ENCODE measurements at regions not wholly inside any gene's neighbourhood (a gene's known extent, or its start where the extent isn't known, plus 50 kb on each side); places are given as distances from the start of the nearest gene placed in this dataset.
"Not testable (repeated sequence)": the region's sequence is repeated elsewhere in the genome, so short reads cannot be mapped to it uniquely, and the experiment has no call there.

DNA sequence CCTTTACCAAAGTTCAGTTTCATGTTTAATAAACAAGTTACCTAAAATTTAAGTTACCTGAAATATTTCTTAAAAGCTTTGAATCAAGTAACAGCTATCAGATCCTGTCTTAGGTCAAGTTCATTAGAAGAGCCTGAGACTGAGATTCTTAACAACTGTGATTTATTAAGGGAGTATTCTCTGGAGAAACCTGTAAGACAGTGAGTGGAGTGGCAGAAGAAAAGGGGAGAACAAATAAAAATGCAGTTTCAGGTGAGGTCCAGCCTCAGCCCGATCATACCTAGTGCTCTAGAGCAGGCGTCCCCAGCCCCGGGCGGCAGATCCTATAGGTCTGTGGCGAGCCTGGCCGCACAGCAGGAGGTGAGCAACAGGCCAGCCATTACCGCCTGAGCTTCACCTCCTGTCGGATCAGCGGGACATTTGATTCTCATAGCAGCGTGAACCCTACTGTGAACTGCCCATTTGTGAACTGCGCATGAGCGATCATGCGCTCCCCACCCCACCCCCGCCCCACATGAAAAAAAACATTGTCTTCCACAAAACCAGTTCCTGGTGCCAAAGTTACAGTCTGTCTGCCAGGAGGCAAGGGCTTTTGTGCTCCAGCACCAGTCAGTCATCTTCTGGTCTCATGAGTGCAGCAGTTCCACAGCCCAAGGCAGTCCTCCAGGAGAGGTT lies 59.2 kb upstream of the ADGRB3 start:
- no peak for FAIRE-seq

DNA sequence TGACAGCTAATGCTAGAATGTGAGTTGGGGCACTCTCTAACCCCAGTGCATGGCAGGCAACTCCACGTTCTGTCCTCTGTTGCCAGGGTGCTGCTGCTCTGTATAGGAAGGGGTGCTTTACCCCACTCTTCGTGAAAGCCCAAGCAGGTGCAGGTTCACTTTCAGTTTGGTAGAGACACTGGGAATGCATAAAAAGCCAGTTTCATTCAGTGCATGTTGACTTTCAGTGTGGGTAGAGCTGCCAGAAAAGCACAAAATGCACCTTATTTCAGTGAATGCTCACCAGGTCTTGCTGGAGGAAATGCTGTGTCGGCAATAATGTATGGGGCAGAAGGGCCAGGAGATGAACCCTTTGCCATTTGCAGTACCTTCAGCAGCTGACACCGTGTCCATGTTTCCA lies 62.1 kb upstream of the ADGRB3 start:
- FAIRE-seq, result no peak

DNA sequence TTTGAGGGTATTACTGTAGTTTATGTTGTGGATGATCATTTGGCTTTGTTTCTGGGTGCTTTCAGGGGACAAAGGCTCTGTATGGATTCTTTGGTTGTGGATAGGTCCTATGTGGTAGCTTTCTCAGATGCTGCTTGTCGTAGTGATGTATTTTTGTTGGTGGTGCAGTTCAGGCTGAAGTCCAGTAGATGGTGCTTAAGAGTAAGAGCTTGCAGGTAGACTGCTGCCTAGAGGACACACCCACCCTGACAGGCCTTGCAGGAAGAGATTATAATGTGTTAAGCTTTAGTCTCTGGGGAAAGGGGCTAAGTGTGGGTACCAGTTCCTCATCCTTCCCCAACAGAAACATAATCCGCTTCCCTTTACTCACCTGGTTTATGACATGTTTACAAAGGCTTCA lies 62.6 kb upstream of the ADGRB3 start:
- no peak for FAIRE-seq

DNA sequence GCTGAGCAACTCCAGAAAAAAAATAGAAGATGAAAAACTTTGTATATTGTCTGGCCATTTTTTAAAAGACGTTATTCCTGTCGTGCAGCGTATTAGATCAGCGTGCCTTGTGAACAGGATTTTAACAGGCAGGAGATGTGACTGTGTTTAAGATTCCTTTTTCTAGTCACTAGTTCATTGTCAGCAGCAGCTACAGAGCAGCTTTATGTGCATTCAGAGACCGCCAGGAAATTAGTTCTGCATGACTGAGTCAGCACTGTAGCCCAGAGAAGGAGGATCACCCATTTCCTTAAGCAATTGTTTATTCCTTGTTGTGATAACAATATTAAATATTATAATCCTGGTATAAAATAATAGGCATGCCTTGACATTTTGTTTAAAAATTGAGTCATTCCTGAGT lies 75.4 kb upstream of the ADGRB3 start:
- no peak for FAIRE-seq

DNA sequence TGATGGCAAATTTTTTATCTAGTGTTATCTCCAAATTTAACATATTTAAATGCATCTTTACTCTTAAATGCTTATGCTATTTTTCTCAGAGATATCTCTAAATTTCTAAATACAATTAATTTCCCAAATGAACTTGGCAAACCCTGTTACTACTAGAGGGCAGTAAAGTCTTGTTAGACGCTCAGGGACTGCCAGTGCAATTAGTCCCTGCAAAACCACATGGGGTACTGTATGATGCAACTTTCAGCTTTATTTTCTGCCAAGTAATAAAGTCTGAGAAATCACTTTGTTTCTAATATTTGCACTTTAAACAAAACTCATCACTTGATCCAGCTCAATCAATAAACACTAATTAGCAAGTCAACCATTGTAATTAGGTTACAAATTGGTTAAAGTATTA lies 76.0 kb upstream of the ADGRB3 start:
- FAIRE-seq, result no peak

DNA sequence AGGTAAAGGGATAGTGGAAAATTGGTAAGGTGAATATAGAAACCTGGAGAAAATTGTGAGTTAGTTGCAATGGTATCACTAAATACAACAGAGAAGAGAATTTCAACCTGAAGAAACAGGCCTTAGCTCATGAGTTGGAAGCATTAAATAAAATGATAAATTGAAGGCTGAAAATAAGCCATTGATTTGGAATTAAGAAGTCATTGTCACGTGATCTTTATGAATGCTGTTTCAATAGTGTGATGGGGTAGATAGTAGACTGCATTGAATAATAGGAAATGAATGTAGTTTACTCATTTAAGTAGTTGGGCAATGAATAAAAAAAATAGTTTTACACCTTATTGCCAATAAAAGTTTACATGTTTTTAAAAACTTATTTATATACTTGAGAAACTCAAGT lies 88.5 kb upstream of the ADGRB3 start:
- FAIRE-seq, result no peak

DNA sequence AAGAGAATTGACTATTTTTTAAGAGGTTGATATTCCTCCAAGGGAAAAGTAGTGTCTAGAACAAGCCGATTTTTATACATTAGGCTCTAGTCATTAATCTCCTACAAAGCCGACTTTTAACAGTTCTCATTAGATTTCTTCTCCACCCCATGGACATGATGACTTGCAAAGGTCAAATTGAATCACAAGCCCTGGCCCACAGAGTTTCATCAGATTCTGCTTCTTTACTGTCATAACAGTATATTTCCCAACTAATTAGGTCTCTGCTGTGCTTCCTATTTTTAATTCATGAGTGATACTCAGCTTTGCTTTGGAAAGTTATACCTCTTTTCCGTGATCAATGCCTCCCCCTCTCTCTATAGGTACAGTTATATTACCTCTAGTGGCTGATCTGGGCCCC lies 90.6 kb upstream of the ADGRB3 start:
- FAIRE-seq, result no peak

DNA sequence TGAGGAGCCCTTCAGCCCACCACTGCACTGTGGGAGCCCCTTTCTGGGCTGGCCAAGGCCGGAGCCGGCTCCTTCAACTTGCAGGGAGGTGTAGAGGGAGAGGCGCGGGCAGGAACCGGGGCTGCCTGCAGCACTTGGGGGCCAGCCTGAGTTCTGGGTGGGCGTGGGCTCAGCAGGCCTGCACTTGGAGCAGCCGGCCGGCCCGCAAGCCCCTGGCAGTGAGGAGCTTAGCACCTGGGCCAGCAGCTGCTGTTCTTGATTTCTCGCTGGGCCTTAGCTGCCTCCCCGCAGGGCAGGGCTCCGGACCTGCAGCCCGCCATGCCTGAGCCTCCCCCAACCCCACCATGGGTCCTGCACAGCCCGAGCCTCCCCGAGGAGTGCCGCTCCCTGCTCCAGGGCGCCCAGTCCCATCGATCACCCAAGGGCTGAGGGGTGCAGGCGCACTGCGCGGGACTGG lies 101.7 kb upstream of the ADGRB3 start:
- no peak for FAIRE-seq

DNA sequence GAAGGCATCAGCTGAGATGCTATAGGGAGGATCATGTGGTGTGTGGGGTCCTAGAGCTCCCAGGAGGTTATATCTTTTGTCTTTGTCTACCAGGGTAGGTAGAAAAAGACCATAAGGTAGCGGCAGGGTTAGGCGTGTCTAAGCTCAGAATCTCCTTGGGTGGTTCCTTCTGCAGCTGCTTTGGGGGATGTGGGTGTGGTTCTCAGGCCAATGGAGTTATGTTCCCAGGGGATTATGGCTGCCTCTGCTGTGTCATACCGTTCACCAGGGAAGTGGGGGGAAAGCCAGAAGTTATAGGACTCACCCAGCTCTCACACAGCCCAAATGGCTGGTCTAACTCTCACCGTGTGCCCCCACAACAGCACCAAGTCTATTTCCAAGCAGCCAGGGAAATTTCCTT lies 107.4 kb upstream of the ADGRB3 start:
- FAIRE-seq, result no peak

DNA sequence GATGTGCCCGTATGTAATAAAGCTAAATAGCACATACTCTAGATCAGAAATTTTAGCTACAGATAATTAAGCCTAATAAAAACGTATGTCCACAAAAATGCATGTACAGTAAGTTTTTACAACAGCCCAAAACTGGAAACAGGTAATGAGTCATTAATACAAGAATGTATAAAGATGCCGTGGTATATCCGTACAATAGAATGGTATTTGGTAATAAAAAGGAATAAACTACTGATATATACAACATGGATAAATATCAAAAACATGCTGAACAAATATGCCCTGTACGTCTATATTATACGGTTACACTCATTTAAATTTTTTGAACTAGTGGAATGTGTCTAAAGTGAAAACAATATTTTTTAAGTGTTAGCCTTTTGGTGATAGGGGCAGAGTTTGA lies 128.2 kb upstream of the ADGRB3 start:
- no peak for FAIRE-seq

DNA sequence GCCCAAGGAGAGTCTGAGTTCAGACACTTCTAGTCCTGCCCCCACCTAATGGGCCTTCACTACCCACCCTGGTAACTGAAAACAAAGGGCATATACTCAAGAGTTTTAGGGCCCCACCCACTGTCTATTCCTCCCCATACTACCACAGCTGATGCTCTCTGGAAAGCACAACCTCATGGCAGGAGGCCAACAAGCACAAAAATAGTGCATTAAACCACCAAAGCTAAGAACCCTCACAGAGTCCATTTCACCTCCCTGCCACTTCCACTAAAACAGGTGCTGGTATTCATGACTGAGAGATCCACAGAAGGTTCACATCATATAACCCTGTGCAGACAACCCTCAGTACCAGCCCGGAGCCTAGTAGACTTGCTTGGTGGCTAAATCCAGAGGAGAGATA lies 132.1 kb upstream of the ADGRB3 start:
- no peak for FAIRE-seq

DNA sequence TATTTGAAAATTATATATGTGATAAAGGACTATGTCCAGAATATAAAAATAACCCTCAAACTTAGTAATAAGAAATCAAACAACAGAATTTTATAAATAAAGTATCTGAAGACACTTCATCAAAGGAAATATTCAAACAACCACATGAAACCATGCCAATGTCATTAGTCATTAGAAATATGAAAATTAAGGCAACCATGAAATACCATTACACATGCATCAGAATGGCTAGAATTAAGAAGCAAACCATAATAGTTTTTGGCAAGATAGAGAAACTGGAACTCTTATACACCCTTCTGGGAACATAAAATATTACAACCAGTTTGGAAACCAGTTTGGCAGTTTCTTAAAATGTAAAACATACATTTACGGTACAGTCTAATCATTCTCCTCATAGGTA lies 137.2 kb upstream of the ADGRB3 start:
- FAIRE-seq, result no peak

DNA sequence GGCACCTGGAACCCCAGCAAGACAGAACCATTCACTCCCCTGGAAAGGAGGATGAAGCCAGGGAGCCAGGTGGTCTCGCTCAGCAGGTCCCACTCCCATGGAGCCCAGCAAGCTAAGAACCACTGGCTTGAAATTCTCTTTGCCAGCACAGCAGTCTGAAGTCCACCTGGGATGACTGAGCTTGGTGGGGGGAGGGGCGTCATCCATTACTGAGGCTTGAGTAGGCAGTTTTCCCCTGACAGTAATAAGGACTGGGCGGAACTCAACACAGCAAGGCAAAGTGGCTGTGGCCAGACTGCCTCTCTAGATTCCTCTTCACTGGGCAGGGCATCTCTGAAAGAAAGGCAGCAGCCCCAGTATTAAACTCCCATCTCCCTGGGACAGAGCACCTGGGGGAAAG lies 140.2 kb upstream of the ADGRB3 start:
- FAIRE-seq, result not testable (repeated sequence)

DNA sequence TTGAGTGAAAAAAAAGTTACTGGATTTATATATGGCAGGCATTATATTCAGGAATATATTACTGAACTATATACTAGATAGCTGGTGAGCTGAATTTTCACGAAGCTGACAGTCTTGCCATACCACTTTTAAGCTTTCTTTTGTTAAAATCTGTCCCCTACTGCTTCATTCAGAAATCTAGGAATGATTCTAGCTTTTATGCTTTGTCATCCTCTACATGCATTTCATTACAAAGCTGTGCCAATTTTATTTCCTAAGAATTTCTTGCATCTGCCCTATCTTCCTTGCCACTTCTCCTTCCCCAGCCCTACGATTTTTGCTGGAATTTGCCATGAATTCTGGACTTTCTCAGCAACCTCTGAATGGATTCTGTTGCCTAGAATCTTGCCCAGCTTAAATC lies 158.5 kb upstream of the ADGRB3 start:
- FAIRE-seq, result no peak

DNA sequence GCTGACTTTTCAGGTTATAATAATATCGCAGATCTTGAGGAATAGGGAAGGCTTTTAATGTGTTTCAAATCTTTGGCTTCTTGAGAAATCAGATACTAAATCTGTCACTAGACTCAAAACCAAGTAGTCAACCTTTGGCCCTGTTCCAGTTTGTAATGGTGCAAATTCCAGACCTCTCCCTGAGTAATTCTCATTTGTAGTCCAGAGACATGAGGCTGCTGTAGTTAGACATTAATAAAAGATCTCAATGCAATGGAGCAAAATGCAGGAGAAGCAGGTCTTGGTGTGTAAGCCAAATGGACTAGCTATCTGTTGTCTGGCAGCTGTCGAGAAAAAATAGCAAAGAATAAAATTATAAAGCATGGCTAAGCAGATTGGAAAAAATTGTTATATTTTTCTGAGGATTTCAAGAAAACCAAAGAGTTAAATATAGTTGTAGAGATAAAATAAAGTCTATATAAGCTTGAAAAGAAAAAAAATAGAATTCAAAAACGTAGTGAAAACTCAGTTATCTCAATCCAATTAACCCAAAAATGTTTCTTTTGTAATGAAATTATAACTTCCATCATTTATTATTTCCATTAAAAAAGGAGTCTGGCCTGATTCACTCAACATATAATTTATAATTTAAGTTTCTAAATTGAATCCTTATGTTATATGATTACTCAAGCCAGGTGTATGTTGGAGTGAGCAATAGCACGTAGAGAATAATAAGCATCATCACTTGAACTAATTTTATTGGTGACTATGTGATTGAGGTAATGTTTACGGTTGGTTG lies 161.5 kb upstream of the ADGRB3 start:
- no peak for FAIRE-seq

DNA sequence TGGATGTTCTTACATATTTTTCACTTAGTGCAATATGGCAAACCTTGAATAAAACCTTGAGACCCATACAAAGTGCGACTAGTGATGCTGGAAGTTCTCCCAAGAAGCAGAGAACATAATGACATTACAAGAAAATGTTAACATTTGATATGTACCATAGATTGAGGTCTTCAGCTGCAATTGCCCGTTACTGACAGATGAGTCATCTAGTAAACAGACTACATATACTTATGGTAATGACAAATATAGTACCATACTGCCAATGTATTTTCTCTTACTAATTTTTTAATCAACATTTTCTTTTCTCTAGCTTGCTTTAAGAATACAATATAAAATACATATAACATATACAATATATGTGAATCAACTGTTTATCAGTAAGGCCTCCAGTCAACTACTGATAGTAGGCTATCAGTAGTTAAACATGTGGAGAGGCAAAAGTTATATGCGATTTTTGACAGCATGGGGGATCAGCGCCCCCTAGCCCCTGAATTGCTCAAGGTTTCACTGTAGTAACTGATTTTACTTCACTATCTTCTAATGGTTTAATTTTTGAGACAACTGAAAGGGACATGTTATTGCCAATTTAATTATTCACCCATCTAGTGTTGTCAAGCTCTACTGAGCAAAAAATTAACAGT lies 166.7 kb upstream of the ADGRB3 start:
- no peak for FAIRE-seq

DNA sequence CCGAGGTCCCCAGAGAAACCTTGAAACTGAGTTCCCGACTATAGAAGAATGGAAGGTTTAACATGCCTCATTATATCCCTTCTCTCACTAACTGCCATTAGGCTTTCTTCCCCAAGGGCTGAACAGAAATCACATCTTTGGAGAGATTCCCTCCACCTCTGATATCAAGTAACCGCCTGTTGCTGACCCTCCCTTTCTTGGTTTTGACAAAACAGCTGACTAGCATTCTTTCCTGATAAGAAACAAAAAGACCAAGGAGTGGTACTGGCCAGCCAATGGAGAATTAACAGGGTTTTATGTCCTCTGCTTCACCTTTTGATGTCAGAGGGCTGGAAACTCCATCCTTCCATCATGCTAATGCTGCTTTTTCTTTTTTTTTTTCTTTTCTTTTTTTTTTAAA lies 176.6 kb upstream of the ADGRB3 start:
- FAIRE-seq, result no peak

DNA sequence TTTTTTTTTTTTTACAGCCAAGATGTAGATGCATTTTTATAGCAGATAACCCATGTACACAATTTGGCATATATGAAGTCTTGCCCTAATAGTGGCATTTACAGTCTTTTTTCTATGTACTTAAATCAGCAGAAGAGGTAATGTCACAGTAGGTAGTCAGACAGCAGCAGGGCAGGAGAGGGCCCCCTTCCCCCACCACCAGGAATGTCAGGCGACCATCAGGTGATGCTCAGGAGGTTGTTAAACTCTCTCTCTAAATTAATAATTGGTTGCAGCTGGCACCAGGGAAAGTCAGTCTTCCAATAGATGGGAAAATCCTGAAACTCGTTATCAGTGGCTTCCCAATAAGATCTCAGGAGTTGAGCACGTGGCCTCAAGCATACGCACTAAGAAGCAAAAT lies 188.0 kb upstream of the ADGRB3 start:
- FAIRE-seq, result no peak

DNA sequence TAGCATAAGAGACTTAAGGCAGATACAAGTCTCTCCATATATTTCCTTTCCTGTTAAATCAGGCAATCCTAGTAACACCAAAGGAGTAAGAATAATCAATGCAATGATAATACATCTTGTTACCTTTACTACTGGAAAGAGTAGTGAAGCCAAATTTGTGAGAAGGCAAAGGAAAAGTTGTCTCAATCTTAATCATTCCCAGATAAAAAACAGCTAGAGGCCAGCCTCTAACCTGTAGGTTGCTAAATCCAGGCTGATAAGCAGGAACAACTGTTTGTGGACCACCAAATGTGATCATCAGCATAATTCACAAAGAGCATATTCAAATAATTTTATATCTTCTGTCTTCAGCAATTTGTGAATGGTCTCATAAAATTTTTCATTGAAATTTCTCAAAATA lies 189.2 kb upstream of the ADGRB3 start:
- FAIRE-seq, result no peak

DNA sequence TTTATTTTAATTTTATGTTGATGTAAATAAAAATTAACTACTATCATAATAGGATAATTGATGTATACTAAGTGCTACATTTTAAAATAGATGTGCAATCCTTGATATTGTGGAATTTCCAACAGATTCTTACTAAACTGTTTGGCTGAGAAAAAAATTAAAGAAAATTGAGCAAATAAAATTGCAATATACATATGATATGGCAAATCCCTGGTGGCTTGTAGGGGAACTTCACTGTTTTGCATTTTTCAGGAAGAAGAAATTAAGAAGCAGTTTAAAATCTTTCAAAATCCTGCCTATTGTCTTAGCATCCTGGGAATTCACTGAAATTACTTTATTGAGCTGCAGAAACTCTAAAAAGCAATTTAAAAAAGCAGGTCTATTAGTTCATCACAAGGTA lies 191.4 kb upstream of the ADGRB3 start:
- no peak for FAIRE-seq

DNA sequence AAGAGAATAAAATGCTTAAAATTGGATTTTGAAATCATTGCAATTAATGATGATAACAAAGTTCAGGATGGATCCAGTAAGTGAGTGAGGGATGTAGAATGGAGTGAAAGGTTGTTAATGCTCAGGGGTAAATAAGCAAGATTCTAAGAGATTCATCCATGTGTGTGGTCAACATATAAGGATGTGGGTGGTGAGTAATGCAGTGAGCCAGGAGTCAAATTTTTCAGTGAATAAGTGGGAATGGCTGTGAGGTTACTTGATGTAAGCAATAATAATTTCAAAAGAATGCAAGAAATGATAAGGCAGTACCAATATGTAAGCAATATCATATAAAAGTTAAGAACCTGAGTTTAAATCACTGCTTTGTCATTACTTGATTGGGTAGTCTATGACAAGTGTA lies 207.5 kb upstream of the ADGRB3 start:
- FAIRE-seq, result no peak

DNA sequence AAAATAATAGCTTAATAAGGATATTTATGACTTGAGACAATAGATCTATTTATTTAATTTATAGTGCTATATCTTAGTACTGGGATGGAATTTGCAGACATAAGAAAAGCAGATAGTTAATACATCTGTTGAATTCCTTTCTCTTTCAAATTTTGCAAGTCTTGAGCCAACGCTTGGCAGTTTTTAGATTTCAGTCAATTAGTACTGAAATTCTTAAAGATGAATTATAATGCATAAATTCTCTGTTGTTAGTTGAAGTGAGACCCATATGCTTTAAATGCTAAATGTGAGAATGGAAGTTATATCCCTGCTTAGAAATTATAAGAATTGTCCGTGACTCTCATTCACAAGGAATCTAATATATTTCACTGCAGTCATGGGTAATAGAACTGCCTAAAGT lies 225.1 kb upstream of the ADGRB3 start:
- FAIRE-seq, result no peak

DNA sequence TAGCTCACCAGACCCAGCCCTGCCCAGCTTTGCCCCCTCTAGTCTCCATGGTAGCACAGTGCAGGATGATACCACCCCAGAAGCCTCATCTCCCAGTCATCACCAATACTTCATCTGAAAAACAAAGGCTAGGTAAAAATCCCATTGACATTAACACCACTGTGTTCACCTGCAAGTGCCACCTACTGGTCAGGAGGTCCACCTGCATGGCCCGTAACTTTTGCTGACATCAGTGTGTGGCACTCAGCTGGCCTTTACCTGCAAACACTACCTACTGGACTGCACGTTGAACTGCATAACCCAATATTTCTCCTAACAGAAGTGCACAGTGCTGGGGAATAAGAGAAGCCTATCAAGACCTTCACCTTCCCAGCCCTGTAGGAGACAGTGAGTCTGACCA lies 234.7 kb upstream of the ADGRB3 start:
- no peak for FAIRE-seq

DNA sequence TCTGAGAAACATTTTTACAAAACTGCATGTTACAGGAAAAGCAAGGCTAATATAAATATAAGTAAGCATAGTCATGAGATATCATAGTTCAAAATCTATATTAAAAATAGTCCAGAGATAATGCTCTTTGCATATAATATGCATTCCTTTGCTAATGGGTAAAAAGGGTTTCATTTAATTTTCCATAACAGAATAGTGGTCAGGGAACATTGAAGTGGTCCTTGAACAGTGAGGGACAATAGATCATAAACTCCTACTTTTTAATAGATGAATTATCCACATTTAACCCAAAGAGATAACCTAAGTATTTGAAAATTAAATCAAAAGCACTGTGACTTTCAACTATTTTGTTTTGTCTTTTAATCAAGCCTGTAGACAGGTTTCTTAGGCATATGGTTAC lies 243.1 kb upstream of the ADGRB3 start:
- FAIRE-seq, result no peak

All from TTC549 (cell line).